Heart left ventricle (tissue), 16 donors: ENCODE measurements at regions not wholly inside any gene's neighbourhood (a gene's known extent, or its start where the extent isn't known, plus 50 kb on each side); places are given as distances from the start of the nearest gene placed in this dataset.

Experiments
- ATAC-seq, 4 donors: fragments of 200-7000 bp; cut with Tn5 transposase; one replicate each; pipeline ENCODE4 v1.9.1; 2020 to 2022; ENCODE audit warnings: moderate library complexity in 4 of 4, mild to moderate bottlenecking in 3 of 4, moderate number of reproducible peaks in 1 of 4
- DNase-seq, 5 donors: peaks; one replicate each; pipeline ENCODE4 v3.0.0-alpha.2; 2020
- H3K27ac ChIP-seq, 12 donors: fragments of 200-600 bp; sonication (generic) in 4 of 12; one replicate each; pipeline versions ENCODE4 v1.5.0 to v1.8.0; 2016 to 2022; ENCODE audit warnings: mild to moderate bottlenecking in 2 of 12
- H3K27me3 ChIP-seq, 9 donors: fragments of 200-600 bp; sonication (generic) in 2 of 9; one replicate each; pipeline versions ENCODE4 v1.5.1 to v1.8.0; 2016 to 2022; ENCODE audit warnings: mild to moderate bottlenecking in 3 of 9
- H3K36me3 ChIP-seq, 9 donors: fragments of 200-600 bp; sonication (generic) in 2 of 9; one replicate each; pipeline versions ENCODE4 v1.5.0 to v1.8.0; 2018 to 2022; ENCODE audit warnings: mild to moderate bottlenecking in 2 of 9
- H3K4me1 ChIP-seq, 12 donors: fragments of 200-600 bp; sonication (generic) in 4 of 12; one replicate each; pipeline versions ENCODE4 v1.5.0 to v1.8.0; 2016 to 2022; ENCODE audit warnings: mild to moderate bottlenecking in 3 of 12
- H3K4me3 ChIP-seq, 12 donors: fragments of 200-600 bp; sonication (generic) in 4 of 12; one replicate each; pipeline versions ENCODE4 v1.5.0 to v1.8.0; 2017 to 2022; ENCODE audit warnings: mild to moderate bottlenecking in 9 of 12, moderate library complexity in 4 of 12
- H3K9me3 ChIP-seq, 12 donors: fragments of 200-600 bp; sonication (generic) in 4 of 12; one replicate each; pipeline versions ENCODE4 v1.5.0 to v1.8.0; 2016 to 2022; ENCODE audit warnings: mild to moderate bottlenecking in 1 of 12
- CTCF ChIP-seq, 12 donors: fragments of 200-600 bp; sonication (generic) in 4 of 12; IDR thresholded peaks; one replicate each; pipeline versions ENCODE4 v1.5.0 to v1.8.0; 2018 to 2022; ENCODE audit warnings: antibody characterized with exemption in 12 of 12, mild to moderate bottlenecking in 5 of 12
- POLR2A ChIP-seq, 2 donors: fragments of 450-650 bp; IDR thresholded peaks; one replicate each; pipeline ENCODE4 v1.6.1; 2017; ENCODE audit warnings: antibody characterized with exemption in 2 of 2, mild to moderate bottlenecking in 2 of 2, moderate library complexity in 2 of 2
- WGBS, 4 donors: extraction: QIAGEN DNeasy Blood & Tissue Kit in 2 of 4; methylation state at CpG; one replicate each; pipeline versions ENCODE4 v1.1.5 to v1.1.7; 2013 to 2018; 5-methylcytosine and 5-hydroxymethylcytosine counted together
- intact Hi-C, 10 donors: fragments of 100-400 bp; cut with DNase I; formaldehyde crosslinking; loops; one replicate each; pipeline versions ENCODE4 v1.11.1 to v1.14.2; 2022
- donor health status: ischemic (EF 13 %, LVEDD 7.1; RV severe dilation, severe dysfunction).
- donor health status: healthy with polysubstance abuse.
- donor health status: DM: no; HTN: yes; CAD: no.
- donor health status: DM: no; HTN: no; CAD: no.
- donor health status: ischemic (EF 25% LVEDD 6.9; RV normal size, moderate dysfunction).
- donor health status: ischemic (EF 25% LVEDD 5.7; RV mildly dilated, moderate dysfunction).
- donor health status: healthy.
- donor health status: DM: yes; HTN: yes; CAD: no.
- donor health status: ischemic (EF 35%, LVEDD 5.7; RV mildly dilated, moderate dysfunction).
- donor health status: nonischemic (EF 11% LVEDD 7.7; RV severe dilation, severe dysfunction).
- donor health status: DM: yes; HTN: yes; CAD: no.
- donor health status: PGD.
- donor health status: ischemic (EF 29% LVEDD 5.4; RV normal size, mild dysfunction).
- donor health status: nonischemic (EF 23%, LVEDD 6.1; RV moderate dilation, normal function).

DNA sequence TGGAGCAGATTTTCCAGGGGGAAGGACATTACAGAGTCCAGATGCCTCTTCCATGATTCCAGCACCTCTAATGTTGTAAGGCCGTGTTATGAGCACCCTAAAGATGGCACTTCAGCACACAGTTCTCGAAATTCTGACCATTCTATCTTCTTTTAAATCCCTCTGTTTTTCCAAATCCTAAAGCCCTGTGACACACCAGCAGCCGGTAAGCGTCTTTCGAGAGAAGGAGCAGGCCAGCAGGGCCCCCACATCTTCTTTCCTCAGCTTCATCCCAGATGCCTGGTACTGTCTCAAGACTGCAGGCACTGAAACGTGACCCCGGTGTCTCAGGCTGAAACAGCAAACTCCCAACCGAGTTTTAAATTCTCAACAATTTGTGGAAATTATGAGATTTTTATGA lies 211.6 kb upstream of the FOXQ1 start:
- TF ChIP-seq POLR2A (IDR thresholded peaks at IDR 0.05) (no peak), CTCF (IDR thresholded peaks at IDR 0.05) (no peak)
- H3K27me3 ChIP-seq = peaks cover 0 to 28% (median 0%) of the 10 kb centered on the region in 9 donors
- ATAC-seq (no peak), DNase-seq (no peak)
- H3K9me3 ChIP-seq = no peaks in the 10 kb centered on the region
- intact Hi-C loops = no loop called here
- H3K4me1 ChIP-seq = peaks cover 0 to 4% (median 0%) of the 10 kb centered on the region in 12 donors
- no peak overlapping the region for H3K27ac ChIP-seq
- no peaks in the 10 kb centered on the region for H3K36me3 ChIP-seq
- 83 to 90% (median 86%) methylated on average over 8 of the region's 8 CpGs for WGBS, 4 donors
- H3K4me3 ChIP-seq = no peak overlapping the region

- H3K4me3 ChIP-seq = no peak overlapping the region
- intact Hi-C loops = no loop called here
- WGBS, 4 donors = 85 to 90% (median 89%) methylated on average over 9 of the region's 9 CpGs
- peaks cover 0 to 28% (median 0%) of the 10 kb centered on the region in 9 donors for H3K27me3 ChIP-seq
- no peaks in the 10 kb centered on the region for H3K9me3 ChIP-seq
- TF ChIP-seq POLR2A (IDR thresholded peaks at IDR 0.05) (no peak), CTCF (IDR thresholded peaks at IDR 0.05) (no peak)
- DNase-seq (no peak), ATAC-seq (no peak)
- H3K36me3 ChIP-seq = no peaks in the 10 kb centered on the region
- no peak overlapping the region for H3K27ac ChIP-seq
- peaks cover 0 to 4% (median 0%) of the 10 kb centered on the region in 12 donors for H3K4me1 ChIP-seq
These were observed 212.6 kb upstream of the FOXQ1 start for GRCh38 chr6:1099264-1099663.

DNA sequence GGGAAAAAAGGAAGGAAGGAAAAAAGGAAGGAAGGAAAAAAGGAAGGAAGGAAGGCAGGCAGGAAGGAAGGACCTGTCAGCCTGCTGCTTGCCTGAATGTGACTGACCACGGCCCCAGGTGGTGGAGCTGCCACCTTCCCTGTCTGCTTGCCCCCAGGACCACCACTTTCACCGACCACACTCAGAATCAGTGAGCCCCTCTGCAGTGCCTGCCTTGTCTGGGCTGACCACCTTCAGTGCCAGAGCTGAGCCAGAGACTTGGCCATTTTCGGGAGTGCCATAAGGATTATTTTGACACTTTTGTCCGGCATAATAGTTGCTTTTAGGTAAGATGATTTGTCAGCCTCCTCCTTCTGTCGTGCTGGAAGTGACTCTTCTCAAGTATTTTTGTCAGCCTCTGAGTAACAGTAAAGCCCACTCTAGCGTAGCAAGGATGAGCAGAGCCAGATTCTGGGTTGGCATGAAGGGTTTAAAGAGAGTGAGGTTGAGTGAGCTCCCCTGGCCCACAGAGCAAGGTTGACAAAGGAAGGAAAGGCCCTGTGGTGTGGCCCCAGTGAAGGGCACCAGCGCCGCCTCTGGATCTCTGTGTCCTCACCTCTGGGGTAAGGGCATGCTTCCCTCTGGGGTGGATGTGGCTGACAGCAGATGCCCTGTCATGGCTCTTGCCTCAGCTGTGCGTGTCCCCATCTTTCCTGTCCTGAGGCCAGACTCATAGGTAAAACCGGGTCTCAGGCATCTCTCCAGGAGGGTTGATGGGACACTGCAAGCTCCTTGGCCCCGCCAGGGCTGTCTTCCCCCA lies 214.7 kb upstream of the FOXQ1 start:
- TF ChIP-seq POLR2A (IDR thresholded peaks at IDR 0.05) = no peak
- TF ChIP-seq CTCF (IDR thresholded peaks at IDR 0.05) = no peak

GRCh38 chr6:1094306-1094705 lies 217.6 kb upstream of the FOXQ1 start:
- Histone ChIP-seq H3K27me3 (peaks cover 0 to 5% (median 0%) of the 10 kb centered on the region in 9 donors), H3K4me1 (peaks cover 0 to 6% (median 0%) of the 10 kb centered on the region in 12 donors), H3K9me3 (no peaks in the 10 kb centered on the region), H3K27ac (peak overlapping the region in 2 of 12 donors; percentile 11 to 24), H3K4me3 (no peak overlapping the region), H3K36me3 (no peaks in the 10 kb centered on the region)
- intact Hi-C loops = no loop called here
- peak in 2 of 4 donors; percentile 48 to 82 for ATAC-seq
- 51 to 91% (median 68%) methylated on average over 1 of the region's 1 CpG for WGBS, 4 donors
- TF ChIP-seq POLR2A (IDR thresholded peaks at IDR 0.05) = no peak
- TF ChIP-seq CTCF (IDR thresholded peaks at IDR 0.05) = no peak
- DNase-seq = no peak

More for the DNA sequence above, 214.7 kb upstream of the FOXQ1 start:
- peaks cover 0 to 6% (median 0%) of the 10 kb centered on the region in 12 donors for H3K4me1 ChIP-seq
- no peak for DNase-seq
- ATAC-seq = no peak
- H3K27me3 ChIP-seq = peaks cover 0 to 27% (median 0%) of the 10 kb centered on the region in 9 donors
- H3K27ac ChIP-seq = no peak overlapping the region
- no peaks in the 10 kb centered on the region for H3K9me3 ChIP-seq
- WGBS, 4 donors = 89 to 93% (median 91%) methylated on average over 10 to 11 of the region's 11 CpGs
- no peak overlapping the region for H3K4me3 ChIP-seq
- intact Hi-C loops = no loop called here
- H3K36me3 ChIP-seq = no peaks in the 10 kb centered on the region
